CD4-positive, alpha-beta T cell (primary cell): ENCODE measurements at regions not wholly inside any gene's neighbourhood (a gene's known extent, or its start where the extent isn't known, plus 50 kb on each side); places are given as distances from the start of the nearest gene placed in this dataset.

Source experiments
- ATAC-seq: fragments of 200-7000 bp; cut with Tn5 transposase; one replicate; pipeline ENCODE4 v1.10.0; 2022; ENCODE audit warnings: mild to moderate bottlenecking; ENCODE audit not compliant: poor library complexity
- CTCF ChIA-PET: fragments of 350-600 bp; sonication (Branson Sonifier 250); formaldehyde crosslinking; loops from one replicate; lab custom pipeline; 2021; ENCODE audit warnings: antibody characterized with exemption, inconsistent platforms; lab: Charles Lee
- POLR2A ChIA-PET: fragments of 350-600 bp; sonication (Branson Sonifier 250); formaldehyde crosslinking; loops from one replicate; lab custom pipeline; 2021; ENCODE audit warnings: antibody characterized with exemption, inconsistent platforms; lab: Charles Lee
- DNase-seq, 14 experiments: peaks; one replicate each; pipeline ENCODE4 v3.0.0-alpha.2; 2013 to 2020; ENCODE audit warnings: mixed read lengths in 2 of 14
- H3K27ac ChIP-seq, 2 donors: one replicate each; pipeline versions ENCODE4 v1.5.1 to v1.7.0; 2013; ENCODE audit warnings: low read length in 2 of 2, low read depth in 1 of 2, mild to moderate bottlenecking in 1 of 2
- H3K27me3 ChIP-seq, 2 experiments: 1 replicate in 1 of 2; 2 replicates in 1 of 2; pipeline versions ENCODE4 v1.6.1 to v1.7.0; 2013; ENCODE audit warnings: low read length in 2 of 2, control low read depth in 1 of 2, mild to moderate bottlenecking in 1 of 2, moderate library complexity in 1 of 2; ENCODE audit not compliant: insufficient read depth in 2 of 2, control insufficient read depth in 1 of 2
- H3K36me3 ChIP-seq: one replicate; pipeline ENCODE4 v1.6.1; 2013; ENCODE audit warnings: low read length, control low read depth; ENCODE audit not compliant: insufficient read depth
- H3K4me1 ChIP-seq: one replicate; pipeline ENCODE4 v1.6.1; 2013; ENCODE audit warnings: low read length, control low read depth; ENCODE audit not compliant: insufficient read depth
- H3K4me3 ChIP-seq: one replicate; pipeline ENCODE4 v1.5.1; 2013; ENCODE audit warnings: mild to moderate bottlenecking, low read length, moderate library complexity
- H3K9me3 ChIP-seq, 2 experiments: 1 replicate in 1 of 2; 2 replicates in 1 of 2; pipeline versions ENCODE4 v1.6.1 to v1.7.0; 2013; ENCODE audit warnings: low read length in 2 of 2, mild to moderate bottlenecking in 2 of 2, control low read depth in 1 of 2, moderate library complexity in 1 of 2; ENCODE audit not compliant: control insufficient read depth in 1 of 2, insufficient read depth in 1 of 2
- H3K27ac Mint-ChIP-seq: one replicate; pipeline ENCODE4 v1.8.0; 2020; ENCODE audit warnings: mixed read lengths
- H3K27me3 Mint-ChIP-seq: one replicate; pipeline ENCODE4 v1.8.0; 2021; ENCODE audit warnings: mixed read lengths
- H3K36me3 Mint-ChIP-seq: one replicate; pipeline ENCODE4 v1.8.0; 2021; ENCODE audit warnings: low read depth, mixed read lengths
- H3K4me1 Mint-ChIP-seq: one replicate; pipeline ENCODE4 v1.8.0; 2021; ENCODE audit warnings: low read depth, mixed read lengths
- H3K4me3 Mint-ChIP-seq: one replicate; pipeline ENCODE4 v1.8.0; 2020; ENCODE audit warnings: mild to moderate bottlenecking, mixed read lengths
- H3K9me3 Mint-ChIP-seq: one replicate; pipeline ENCODE4 v1.8.0; 2020; ENCODE audit warnings: mixed read lengths
- CTCF ChIP-seq: fragments of 200-600 bp; IDR thresholded peaks from one replicate; pipeline ENCODE4 v1.8.0; 2022; ENCODE audit warnings: antibody characterized with exemption, mild to moderate bottlenecking
- intact Hi-C, 2 experiments: fragments of 100-400 bp; cut with DNase I in 1 of 2; cut with micrococcal nuclease in 1 of 2; formaldehyde crosslinking; loops; one replicate each; pipeline versions ENCODE4 v1.15.1 to v1.9.0; 2023 to 2025; cut with DNase I, micrococcal nuclease

- no peak overlapping the region for H3K27ac ChIP-seq
- no peaks in the 10 kb centered on the region for H3K4me1 ChIP-seq
- ChIA-PET POLR2A (no interaction called here), CTCF (no interaction called here)
- DNase-seq (no peak), ATAC-seq (no peak)
- no peaks in the 10 kb centered on the region for H3K36me3 Mint-ChIP-seq
- H3K9me3 ChIP-seq: no peaks in the 10 kb centered on the region
- H3K4me3 Mint-ChIP-seq: no peak overlapping the region
- peaks cover 3% of the 10 kb centered on the region for H3K9me3 Mint-ChIP-seq
- intact Hi-C loops: no loop called here
- H3K36me3 ChIP-seq: no peaks in the 10 kb centered on the region
- H3K4me3 ChIP-seq: no peak overlapping the region
- H3K27me3 ChIP-seq: no peaks in the 10 kb centered on the region
- no peak overlapping the region for H3K27ac Mint-ChIP-seq
- no peak for TF ChIP-seq CTCF
- no peaks in the 10 kb centered on the region for H3K4me1 Mint-ChIP-seq
- peaks cover 8% of the 10 kb centered on the region for H3K27me3 Mint-ChIP-seq
These were observed 470.2 kb downstream of the SH2D4B start for GRCh38 chr10:81007872-81008271.

GRCh38 chr10:81008726-81009125, 471.0 kb downstream of the SH2D4B start:
- Mint-ChIP-seq H3K27ac (no peak overlapping the region), H3K4me3 (no peak overlapping the region), H3K4me1 (no peaks in the 10 kb centered on the region), H3K36me3 (no peaks in the 10 kb centered on the region), H3K9me3 (peaks cover 3% of the 10 kb centered on the region), H3K27me3 (peaks cover 8% of the 10 kb centered on the region)
- no peak for ATAC-seq
- H3K27me3 ChIP-seq: no peaks in the 10 kb centered on the region
- no peaks in the 10 kb centered on the region for H3K4me1 ChIP-seq
- no peak overlapping the region for H3K27ac ChIP-seq
- CTCF ChIA-PET: no interaction called here
- no peak for TF ChIP-seq CTCF
- intact Hi-C loops: no loop called here
- DNase-seq: no peak
- POLR2A ChIA-PET: no interaction called here
- no peak overlapping the region for H3K4me3 ChIP-seq
- H3K36me3 ChIP-seq: no peaks in the 10 kb centered on the region
- H3K9me3 ChIP-seq: no peaks in the 10 kb centered on the region

- Histone ChIP-seq H3K27me3 (no peaks in the 10 kb centered on the region), H3K4me3 (no peak overlapping the region), H3K9me3 (no peaks in the 10 kb centered on the region), H3K4me1 (no peaks in the 10 kb centered on the region), H3K36me3 (no peaks in the 10 kb centered on the region), H3K27ac (no peak overlapping the region)
- ATAC-seq (no peak), DNase-seq (no peak)
- no peak for TF ChIP-seq CTCF
- peaks cover 8% of the 10 kb centered on the region for H3K27me3 Mint-ChIP-seq
- peaks cover 3% of the 10 kb centered on the region for H3K9me3 Mint-ChIP-seq
- H3K4me1 Mint-ChIP-seq: no peaks in the 10 kb centered on the region
- intact Hi-C loops: no loop called here
- POLR2A ChIA-PET: no interaction called here
- no peak overlapping the region for H3K27ac Mint-ChIP-seq
- CTCF ChIA-PET: no interaction called here
- H3K4me3 Mint-ChIP-seq: no peak overlapping the region
- no peaks in the 10 kb centered on the region for H3K36me3 Mint-ChIP-seq
These were observed 471.6 kb downstream of the SH2D4B start for GRCh38 chr10:81009296-81009695.
